C1 segment of cervical spinal cord (tissue), 14 donors: ENCODE measurements at regions not wholly inside any gene's neighbourhood (a gene's known extent, or its start where the extent isn't known, plus 50 kb on each side); places are given as distances from the start of the nearest gene placed in this dataset.
"Not testable (repeated sequence)": the region's sequence is repeated elsewhere in the genome, so short reads cannot be mapped to it uniquely, and the experiment has no call there.

ENCODE experiments used
- DNase-seq, 14 donors: peaks; one replicate each; lab custom pipeline; 2025; lab: John Stamatoyannopoulos, UW

DNA sequence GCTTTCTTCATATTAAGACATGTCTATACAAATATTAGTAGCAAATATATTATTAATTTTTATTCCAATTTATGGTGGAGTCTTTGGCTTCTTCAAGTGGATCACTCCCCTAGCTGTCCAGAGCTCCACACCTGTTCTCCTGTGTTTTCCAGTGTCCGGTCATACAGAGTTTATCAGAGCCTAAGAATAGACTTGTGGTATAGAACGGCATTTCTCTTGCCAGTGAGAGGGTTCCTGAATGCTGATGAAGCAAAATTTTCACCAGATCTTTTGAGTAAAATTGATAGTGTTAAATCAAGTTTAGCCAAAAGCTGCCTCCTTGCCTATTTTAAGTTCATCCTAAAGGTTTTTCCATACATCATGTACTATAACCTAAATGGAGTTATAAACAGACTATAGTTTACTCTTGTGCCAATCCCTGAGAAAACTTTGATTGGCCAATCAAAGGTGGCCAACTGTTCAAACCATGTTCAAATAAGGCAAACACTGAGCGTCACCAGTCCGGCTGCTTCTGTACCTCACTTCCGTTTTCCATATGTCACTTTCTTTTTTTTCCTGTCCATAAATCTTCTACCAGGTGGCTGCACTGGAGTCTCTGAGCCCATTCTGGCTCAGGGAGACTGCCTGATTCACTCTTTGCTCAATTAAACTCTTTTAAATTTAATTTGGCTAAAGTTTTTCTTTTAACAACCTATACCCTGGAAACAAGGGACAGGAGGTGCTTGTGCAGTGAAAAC is 422.7 kb upstream of the FRG2C start:
- DNase-seq: not testable (repeated sequence)

DNA sequence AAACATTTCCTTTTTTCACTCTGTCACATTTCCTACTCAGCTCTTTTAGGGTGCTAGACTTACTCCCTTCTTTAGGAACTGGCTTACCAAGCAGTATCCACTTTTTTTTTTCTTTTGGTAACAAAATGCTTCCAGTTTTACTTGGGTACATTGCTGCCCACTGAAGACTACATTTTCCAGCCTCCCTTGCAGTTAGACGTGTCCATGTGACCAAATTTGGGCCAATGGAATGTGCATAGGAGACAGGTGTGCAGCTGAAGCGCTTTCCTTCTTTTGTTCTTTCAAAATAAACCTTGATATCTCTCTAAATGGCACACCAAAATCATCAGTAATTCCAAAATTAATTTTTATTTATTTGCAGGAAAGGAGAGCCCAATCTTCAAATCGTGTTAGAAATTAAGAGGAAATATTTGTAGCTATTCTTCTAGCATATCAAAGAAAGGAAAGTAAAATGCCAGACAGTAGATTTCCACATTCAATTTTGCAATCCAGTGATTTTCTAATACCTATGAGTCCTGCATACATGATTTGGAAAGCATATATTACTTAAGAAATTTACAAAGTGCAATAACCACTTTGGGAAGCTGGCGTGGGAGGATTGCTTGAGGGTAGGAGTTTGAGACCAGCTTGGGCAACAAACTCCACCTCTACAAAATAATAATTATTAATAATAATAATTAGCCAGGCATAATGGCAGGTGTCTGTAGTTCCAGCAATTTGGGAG is 422.0 kb upstream of the FRG2C start:
- no peak for DNase-seq

DNA sequence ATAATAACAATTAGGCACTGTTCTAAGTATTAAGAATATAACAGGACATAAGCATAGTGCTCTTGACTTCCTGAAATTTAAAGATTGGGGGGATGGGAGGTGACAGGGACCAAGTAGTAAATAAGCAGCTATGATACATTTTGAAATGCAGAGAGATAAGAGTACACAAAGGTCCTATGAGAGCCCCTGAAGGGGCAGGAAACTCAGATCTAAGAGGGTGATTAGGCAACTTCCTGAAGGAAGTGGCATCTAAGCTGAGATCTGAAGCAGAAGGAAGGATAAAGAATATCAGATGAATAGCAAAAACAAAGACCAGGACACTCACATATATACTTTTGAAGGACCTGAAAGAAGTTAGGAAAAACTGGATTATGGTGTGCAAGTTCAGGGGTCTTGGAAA is 415.2 kb upstream of the FRG2C start:
- DNase-seq: no peak

DNA sequence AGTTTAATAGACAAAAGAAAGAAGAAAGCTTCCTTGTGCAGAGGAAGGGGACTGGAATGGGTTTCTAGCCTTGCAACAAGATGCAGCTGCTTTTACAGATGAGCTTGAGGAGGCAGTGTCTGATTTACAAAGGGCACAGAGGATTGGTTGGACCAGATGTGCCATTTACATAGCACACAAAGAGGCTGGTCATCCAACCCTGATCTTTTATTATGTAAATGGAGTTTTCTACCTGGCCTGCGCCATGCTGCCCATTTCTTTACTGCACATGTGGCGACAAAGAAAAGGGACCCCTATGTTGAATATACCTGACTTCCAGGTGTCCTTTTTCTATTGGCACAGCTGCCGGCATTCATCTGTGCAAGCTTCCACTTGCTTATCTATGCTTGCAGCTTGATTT is 409.4 kb upstream of the FRG2C start:
- no peak for DNase-seq

DNA sequence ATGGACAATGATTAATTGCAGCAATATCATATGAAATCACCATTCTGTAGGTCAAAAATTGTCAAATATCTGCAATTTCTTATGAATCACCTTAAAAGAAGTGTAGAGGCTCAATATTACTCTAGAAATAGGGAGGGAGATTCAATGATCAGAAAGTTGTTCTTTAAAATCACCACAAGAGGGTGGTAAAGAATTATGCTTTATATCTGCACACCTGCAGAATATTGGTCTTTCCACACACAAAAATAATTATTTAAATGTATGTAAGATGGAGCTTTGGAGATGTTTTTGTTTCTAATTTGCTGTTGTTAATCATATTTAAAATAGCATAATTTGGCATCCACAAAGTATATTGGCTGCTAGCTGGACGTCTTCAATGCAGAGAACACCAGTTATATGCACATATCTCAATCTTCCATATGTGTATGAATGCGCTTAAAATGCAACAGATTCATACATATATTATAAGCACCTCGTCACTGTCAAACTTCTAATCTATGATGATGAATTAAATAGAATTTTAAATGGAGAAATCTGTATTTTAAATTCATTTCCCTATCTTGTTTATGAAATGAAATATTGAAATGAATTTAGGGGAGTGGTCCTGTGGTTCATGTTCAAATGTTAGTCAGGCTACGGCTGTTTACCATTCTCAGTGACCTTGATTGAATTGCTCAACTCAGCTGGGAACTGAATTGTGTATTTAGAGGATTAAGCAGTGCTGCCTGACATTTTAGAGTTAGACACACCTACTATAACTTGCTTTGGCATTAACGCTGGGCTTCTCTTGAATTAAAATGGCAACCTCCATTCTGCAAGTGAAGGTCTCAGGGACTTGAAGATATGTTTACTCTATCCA is 405.1 kb upstream of the FRG2C start:
- DNase-seq: not testable (repeated sequence)

DNA sequence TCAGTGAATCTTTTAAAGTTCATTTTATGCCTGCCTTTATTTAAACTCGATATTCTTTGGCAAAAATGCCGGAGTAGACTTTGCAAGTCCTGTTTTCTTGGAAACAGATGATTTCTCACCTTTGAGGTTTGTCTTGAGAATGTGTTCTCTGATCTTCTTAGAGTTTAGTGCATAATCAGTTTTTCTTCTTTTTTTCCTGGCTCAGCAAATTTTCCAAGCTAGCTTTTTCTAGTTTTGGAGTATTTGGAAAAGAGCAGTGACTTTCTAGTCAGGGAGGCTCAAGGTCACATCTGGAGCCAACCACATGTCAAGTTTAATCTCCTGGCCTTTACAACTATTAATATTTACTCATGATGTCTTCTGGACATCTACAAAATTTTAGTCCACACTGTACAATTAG is 403.2 kb upstream of the FRG2C start:
- not testable (repeated sequence) for DNase-seq

DNA sequence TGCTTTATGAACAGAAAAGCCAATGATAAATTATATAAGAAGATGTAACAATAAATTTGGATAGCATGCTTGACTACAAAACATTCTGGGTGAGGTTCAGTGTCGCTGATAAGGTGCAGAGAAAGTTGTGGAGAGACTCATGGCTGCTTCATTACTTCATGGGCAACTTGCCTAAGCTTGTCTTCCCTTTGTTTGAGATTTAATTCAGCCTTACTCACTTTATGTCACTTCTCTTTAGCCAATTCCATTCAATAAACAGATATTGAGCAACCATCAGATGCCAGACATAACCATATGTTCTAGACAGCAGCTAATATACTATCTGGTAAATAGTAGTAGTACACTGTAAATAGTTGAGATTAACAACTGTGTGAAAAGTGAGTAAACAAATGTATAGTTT is 401.5 kb upstream of the FRG2C start:
- DNase-seq: no peak

DNA sequence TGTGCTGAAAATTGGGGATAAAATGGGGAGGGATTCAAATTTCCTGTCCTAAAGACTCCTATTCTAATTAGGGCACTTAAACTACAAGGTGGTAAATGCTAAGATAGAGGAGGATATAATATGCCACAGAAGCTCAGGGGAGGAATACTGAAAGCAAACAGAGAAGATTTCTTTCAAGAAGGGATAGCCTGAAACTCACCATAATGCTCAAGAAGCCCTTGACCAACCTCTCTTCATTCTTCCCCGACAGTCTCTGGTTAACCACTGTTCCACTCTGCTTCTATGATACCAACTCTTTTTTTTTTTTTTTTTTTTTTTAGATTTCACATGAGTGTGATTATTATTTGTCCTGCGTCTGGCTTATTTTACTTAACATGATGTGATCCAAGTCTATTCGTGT is 398.2 kb upstream of the FRG2C start:
- no peak for DNase-seq

DNA sequence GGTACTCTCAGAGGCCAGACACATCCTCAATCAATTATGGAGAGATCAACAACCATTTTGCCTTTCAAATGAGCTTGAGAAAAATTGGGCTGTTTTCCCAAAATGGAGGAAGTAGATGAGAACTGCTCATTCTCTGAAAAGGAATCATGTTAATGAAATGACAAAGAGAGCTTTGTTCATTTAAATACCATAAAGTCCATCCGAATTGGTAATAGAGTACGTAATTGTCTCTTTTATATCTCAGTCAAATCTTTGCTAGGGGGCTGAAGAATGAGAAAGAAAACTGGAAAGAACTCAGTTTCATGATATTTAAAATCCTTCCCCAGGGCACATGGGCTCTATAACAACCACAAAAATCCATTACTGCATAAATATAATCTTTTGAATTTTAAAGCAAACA is 395.6 kb upstream of the FRG2C start:
- not testable (repeated sequence) for DNase-seq

DNA sequence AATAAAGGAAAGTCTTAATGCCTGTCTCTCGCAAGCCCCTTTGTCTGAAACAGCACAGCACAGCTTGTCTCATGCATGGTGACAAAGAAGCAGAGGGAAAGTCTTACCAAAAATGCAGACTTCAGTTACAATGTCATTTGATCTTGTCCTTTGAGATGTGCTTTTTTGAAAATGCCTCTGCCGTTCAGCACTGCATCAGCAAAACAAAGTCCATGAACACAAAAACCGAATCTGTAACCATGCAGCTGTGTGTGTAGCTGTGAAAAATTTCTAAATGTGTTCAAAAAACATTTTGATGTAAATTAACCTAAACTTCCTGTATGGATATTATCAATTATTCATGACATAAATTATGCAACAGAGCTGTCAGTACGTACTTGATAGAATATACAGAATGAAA is 391.9 kb upstream of the FRG2C start:
- DNase-seq: not testable (repeated sequence)

DNA sequence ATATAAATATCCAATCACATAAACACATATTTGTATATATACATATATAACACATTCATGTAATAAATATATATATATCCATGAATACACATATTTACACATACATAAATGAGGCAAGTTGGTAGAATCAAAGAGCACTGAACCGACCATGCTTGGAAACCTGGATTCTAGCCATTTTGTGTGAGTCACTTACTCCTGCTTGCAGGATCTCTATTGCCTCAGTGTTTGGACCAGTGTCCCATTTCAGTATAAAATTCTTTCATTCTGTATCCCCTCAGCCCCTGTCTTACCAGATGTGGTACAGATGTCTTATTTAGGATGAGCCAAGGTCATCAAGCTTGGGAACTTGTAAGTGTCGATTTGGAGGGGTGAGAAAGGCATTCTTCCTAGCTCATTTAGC is 391.4 kb upstream of the FRG2C start:
- no peak for DNase-seq

DNA sequence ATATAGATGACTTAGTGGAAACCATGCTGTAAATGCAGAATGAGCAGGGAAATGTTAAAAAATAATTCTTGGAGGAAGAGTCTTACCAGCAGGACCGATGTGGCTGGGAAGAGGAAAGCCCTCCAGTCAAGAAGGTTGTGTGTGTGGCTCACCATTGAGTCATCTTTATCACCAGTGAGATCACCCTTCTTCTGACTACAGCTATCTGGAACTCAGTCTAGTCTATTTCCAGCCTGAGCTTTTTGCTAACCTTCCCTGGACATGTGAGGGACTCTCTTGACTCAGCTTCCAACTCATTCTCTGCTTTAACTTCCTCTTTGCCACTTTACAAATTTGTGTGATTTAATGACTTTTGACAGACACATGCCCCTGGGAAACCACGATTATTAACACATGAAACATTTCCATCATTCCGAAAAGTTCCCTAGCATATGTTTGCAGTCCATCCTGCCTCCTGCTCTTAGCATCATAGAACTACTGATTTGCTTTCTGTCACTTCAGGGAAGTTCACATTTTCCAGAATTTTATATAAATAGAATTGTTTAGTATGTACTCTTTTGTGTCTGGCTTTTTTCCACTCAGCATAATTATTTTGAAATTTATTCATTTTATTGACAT is 378.5 kb upstream of the FRG2C start:
- not testable (repeated sequence) for DNase-seq

DNA sequence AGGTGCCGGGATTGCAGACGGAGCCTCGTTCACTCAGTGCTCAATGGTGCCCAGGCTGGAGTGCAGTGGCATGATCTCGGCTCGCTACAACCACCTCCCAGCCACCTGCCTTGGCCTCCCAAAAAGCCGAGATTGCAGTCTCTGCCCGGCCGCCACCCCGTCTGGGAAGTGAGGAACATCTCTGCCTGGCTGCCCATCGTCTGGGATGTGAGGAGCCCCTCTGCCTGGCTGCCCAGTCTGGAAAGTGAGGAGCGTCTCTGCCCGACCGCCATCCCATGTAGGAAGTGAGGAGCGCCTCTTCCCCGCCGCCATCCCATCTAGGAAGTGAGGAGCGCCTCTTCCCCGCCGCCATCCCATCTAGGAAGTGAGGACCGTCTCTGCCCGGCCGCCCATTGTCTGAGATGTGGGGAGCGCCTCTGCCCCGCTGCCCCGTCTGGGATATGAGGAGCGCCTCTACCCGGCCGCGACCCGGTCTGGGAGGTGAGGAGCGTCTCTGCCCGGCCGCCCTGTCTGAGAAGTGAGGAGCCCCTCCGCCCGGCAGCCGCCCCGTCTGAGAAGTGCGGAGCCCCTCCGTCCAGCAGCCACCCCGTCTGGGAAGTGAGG is 375.1 kb upstream of the FRG2C start:
- DNase-seq: not testable (repeated sequence)

DNA sequence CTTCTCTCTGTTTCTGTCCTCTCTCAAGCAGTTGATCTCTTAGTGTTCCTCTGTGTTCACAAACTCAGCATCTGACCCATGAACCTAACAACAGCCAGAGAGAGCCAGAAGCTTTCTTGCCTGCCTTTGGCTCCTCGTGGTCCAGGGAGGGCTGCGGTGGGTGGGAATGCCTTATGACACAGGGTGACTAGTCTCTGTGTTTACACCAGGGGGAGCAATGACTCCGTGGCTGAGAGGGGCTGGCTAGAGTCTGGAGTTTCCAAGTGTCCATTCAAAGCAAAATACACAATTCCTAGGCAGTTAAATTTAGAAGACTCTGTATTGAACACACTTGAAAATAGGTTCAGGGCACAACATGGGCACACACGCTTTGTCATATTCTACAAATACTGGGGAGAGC is 370.0 kb upstream of the FRG2C start:
- DNase-seq: peak in 10 of 14 donors; percentile 0 to 20 (median 8)

DNA sequence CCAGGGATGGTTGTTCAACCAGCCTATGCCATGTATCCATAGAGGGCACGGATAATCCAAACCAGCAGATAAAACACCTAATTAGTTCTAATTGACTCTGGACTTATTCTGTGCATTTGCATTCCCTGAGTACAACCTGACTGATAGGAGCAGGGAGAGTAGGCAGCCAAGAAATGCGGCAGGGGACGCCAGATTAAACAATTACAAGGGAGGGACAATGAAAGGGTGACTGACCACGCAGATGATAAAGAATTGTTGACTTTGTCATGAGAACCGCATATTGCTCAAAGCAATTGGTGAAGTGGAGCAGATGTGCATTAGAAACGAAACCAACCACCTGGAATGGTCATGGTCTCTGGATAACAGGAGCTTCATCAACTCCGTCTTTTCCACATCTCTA is 369.1 kb upstream of the FRG2C start:
- no peak for DNase-seq

DNA sequence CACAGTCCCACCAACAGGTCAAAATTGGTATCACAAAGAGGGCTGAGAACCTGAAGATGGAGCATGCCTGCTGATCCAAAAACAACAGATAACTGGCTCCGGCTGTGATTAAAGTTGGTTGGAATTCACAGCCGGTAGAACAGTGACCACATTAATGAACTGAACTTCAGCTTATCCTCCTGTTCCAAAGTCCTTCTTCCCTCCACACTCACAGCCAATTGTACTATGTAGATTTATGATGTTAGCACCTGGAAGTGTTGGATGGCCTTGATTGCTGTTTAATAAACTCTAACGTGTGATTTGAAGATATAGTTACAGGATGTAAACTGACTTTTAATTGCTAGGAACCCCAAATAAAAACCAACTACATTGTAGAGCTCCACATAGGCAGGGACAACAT is 367.3 kb upstream of the FRG2C start:
- DNase-seq: no peak

DNA sequence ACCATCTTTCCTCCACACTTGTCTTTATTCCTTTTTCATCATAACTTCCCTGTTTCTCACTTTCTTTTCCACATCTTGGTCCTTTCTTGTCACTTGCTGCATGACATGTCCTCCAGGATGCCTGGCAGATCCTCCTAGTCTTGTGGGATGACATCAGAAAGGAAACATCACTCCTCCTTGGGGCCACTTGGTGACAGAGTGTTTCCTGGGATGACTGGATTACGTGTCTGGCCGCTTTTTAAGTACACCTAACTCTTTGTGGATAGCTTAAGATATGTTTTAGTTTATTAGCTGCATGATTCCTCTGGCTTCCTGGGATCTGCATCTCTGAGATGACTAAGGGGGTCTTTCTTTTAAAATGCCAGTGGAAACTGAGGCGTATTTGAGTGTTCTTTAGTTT is 363.5 kb upstream of the FRG2C start:
- DNase-seq: no peak

DNA sequence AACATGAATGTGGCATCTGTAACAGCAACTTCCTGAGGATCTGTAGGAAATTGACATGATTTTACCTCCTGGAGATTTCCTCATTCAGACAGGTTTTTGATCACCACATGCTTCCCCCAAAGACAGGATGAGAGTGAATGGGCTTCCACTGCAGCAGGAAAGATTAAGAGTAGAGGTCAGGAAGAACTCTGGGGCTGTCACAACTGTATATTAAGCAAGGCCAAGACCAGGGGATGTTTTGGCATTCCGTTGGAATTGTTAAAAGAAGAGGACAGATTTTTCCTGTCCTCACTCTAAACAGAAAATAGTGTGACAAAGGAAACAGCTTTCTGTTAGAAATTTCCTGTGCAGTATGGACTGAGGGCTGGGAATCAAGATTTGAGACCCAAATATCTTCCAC is 363.1 kb upstream of the FRG2C start:
- DNase-seq: not testable (repeated sequence)

DNA sequence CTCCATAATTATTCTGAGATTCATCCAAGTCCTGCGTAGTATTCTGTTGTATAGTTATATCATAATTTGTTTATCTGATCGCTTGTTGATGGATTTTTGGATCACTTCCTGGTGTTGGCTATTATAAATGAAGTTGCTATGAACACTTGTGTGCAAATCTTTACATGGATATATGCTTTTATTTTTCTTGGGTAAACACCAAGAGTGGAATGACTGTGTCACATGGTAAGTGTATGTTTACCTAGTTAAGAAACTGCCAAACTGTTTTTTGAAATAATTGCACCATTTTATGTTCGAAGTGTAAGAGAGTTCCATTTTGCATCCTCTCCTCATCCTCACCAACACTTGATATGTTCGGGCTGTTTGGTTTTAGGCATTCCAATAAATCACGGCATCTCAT is 360.4 kb upstream of the FRG2C start:
- DNase-seq: no peak

DNA sequence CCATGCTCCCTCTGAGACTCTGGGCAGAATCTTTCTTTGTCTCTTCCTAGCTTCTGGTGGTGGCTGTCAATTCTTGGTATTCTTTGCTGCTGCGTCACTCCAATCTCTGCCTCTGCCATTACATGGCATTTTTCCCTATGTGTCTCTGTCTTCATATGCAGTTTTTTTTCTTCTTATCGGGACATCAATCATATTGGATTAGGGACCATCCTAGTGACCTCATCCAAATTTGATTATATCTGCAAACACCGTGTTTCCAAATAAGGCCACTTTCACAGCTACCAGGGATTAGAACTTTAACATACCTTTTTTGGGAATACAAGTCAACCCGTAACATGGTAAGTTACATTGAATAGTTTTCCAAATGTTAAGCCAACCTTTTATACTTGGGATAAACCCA is 358.2 kb upstream of the FRG2C start:
- DNase-seq: no peak

DNA sequence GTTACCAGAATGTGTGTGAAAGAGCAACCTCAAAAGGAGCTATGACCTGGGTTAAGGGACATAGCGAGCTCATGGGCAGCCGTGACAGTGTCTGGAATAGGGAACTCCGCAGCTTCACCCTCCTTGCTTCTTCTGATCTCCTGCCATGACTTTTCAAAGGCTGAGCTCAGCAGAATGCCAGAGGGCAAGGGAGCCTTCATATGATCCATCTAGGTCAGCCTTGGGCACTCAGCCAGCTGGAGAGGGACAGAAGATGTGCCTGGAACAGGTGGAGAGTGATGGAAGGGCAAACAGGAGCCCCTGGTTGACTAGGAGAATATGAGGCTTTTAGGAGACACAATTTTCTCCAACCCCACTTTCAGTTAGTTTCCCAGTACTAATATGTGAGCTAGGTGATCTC is 352.8 kb upstream of the FRG2C start:
- DNase-seq: not testable (repeated sequence)
